GM12891 (cell line): ENCODE measurements at regions not wholly inside any gene's neighbourhood (a gene's known extent, or its start where the extent isn't known, plus 50 kb on each side); places are given as distances from the start of the nearest gene placed in this dataset.

ENCODE experiments used
- POLR2A ChIP-seq: IDR thresholded peaks from 2 replicates; pipeline ENCODE4 v1.6.1; 2011; ENCODE audit warnings: low read depth, low read length, control low read depth
- POLR2AphosphoS5 ChIP-seq: IDR thresholded peaks from 2 replicates; pipeline ENCODE4 v1.6.1; 2011; ENCODE audit warnings: low read depth, low read length, control low read depth
- SPI1 ChIP-seq: IDR thresholded peaks from 2 replicates; pipeline ENCODE4 v1.6.1; 2011; ENCODE audit warnings: low read depth, low read length, control low read depth

- TF ChIP-seq POLR2AphosphoS5 (no peak), SPI1 (no peak), POLR2A (no peak)
Observed at GRCh38 chr17:83145831-83146230, 66.4 kb downstream of the METRNL start.
